Trophoblast cell (in vitro differentiated cells and primary cell): ENCODE measurements at regions not wholly inside any gene's neighbourhood (a gene's known extent, or its start where the extent isn't known, plus 50 kb on each side); places are given as distances from the start of the nearest gene placed in this dataset.

ENCODE experiments used
- DNase-seq, 2 donors: peaks; one replicate each; pipeline ENCODE4 v3.0.0-alpha.2; 2016
- H2AFZ ChIP-seq: 2 replicates; pipeline ENCODE4 v1.6.1; 2013; ENCODE audit warnings: low read length, moderate library complexity, mild to moderate bottlenecking; ENCODE audit not compliant: insufficient read depth, poor library complexity
- H2AK5ac ChIP-seq: 2 replicates; pipeline ENCODE4 v1.6.1; 2013; ENCODE audit warnings: mild to moderate bottlenecking, low read length
- H2BK120ac ChIP-seq: 2 replicates; pipeline ENCODE4 v1.6.1; 2013; ENCODE audit warnings: low read length, mild to moderate bottlenecking, moderate library complexity; ENCODE audit not compliant: insufficient read depth, poor library complexity
- H2BK12ac ChIP-seq: 2 replicates; pipeline ENCODE4 v1.6.1; 2013; ENCODE audit warnings: mild to moderate bottlenecking, low read length, moderate library complexity
- H2BK5ac ChIP-seq: 2 replicates; pipeline ENCODE4 v1.6.1; 2013; ENCODE audit warnings: low read length, low read depth, moderate library complexity, mild to moderate bottlenecking; ENCODE audit not compliant: poor library complexity
- H3K14ac ChIP-seq: 2 replicates; pipeline ENCODE4 v1.6.1; 2013; ENCODE audit warnings: mild to moderate bottlenecking, low read length
- H3K18ac ChIP-seq: 2 replicates; pipeline ENCODE4 v1.6.1; 2013; ENCODE audit warnings: mild to moderate bottlenecking, low read length
- H3K23ac ChIP-seq: 2 replicates; pipeline ENCODE4 v1.6.1; 2013; ENCODE audit warnings: low read length
- H3K27ac ChIP-seq: 2 replicates; pipeline ENCODE4 v1.5.1; 2013; ENCODE audit warnings: low read depth, mild to moderate bottlenecking, inconsistent platforms, low read length, moderate library complexity
- H3K27me3 ChIP-seq: 2 replicates; pipeline ENCODE4 v1.6.1; 2013; ENCODE audit warnings: inconsistent platforms, mild to moderate bottlenecking, low read length, moderate library complexity; ENCODE audit not compliant: insufficient read depth
- H3K36me3 ChIP-seq, 2 experiments: 1 replicate in 1 of 2; 2 replicates in 1 of 2; pipeline ENCODE4 v1.6.1; 2013; ENCODE audit warnings: low read length in 2 of 2, mild to moderate bottlenecking in 2 of 2, moderate library complexity in 1 of 2; ENCODE audit not compliant: insufficient read depth in 2 of 2, control insufficient read depth in 1 of 2
- H3K4ac ChIP-seq: 2 replicates; pipeline ENCODE4 v1.6.1; 2013; ENCODE audit warnings: low read depth, mild to moderate bottlenecking, low read length, moderate library complexity
- H3K4me1 ChIP-seq, 2 experiments: 1 replicate in 1 of 2; 2 replicates in 1 of 2; pipeline ENCODE4 v1.6.1; 2013; ENCODE audit warnings: low read length in 2 of 2, mild to moderate bottlenecking in 2 of 2, moderate library complexity in 1 of 2; ENCODE audit not compliant: insufficient read depth in 2 of 2, control insufficient read depth in 1 of 2
- H3K4me2 ChIP-seq: 2 replicates; pipeline ENCODE4 v1.6.1; 2013; ENCODE audit warnings: inconsistent platforms, mild to moderate bottlenecking, low read length, moderate library complexity
- H3K4me3 ChIP-seq: 2 replicates; pipeline ENCODE4 v1.5.1; 2013; ENCODE audit warnings: mild to moderate bottlenecking, low read depth, low read length, inconsistent platforms
- H3K79me1 ChIP-seq: one replicate; pipeline ENCODE4 v1.6.1; 2013; ENCODE audit warnings: low read length
- H3K79me2 ChIP-seq: 2 replicates; pipeline ENCODE4 v1.6.1; 2013; ENCODE audit warnings: low read length, mild to moderate bottlenecking; ENCODE audit not compliant: control insufficient read depth, insufficient read depth, poor library complexity
- H3K9ac ChIP-seq: 2 replicates; pipeline ENCODE4 v1.6.1; 2013; ENCODE audit warnings: mild to moderate bottlenecking, low read length
- H3K9me3 ChIP-seq: 2 replicates; pipeline ENCODE4 v1.6.1; 2013; ENCODE audit warnings: low read depth, mild to moderate bottlenecking, control low read depth, inconsistent platforms, low read length; ENCODE audit not compliant: insufficient read depth
- H4K12ac ChIP-seq: 2 replicates; pipeline ENCODE4 v1.6.1; 2013; ENCODE audit warnings: low read depth, mild to moderate bottlenecking, low read length, moderate library complexity
- H4K8ac ChIP-seq: 2 replicates; pipeline ENCODE4 v1.6.1; 2013; ENCODE audit warnings: low read depth, mild to moderate bottlenecking, low read length, moderate library complexity
- H4K91ac ChIP-seq: one replicate; pipeline ENCODE4 v1.6.1; 2013; ENCODE audit warnings: low read depth, mild to moderate bottlenecking, low read length, moderate library complexity
- WGBS: extraction: QIAGEN DNeasy Blood & Tissue Kit; methylation state at CpG from one replicate; pipeline ENCODE4 v1.1.7; 2013; ENCODE audit warnings: missing lambda C conversion rate; ENCODE audit not compliant: insufficient read length, insufficient coverage; ENCODE audit errors: extremely low coverage; 5-methylcytosine and 5-hydroxymethylcytosine counted together

DNA sequence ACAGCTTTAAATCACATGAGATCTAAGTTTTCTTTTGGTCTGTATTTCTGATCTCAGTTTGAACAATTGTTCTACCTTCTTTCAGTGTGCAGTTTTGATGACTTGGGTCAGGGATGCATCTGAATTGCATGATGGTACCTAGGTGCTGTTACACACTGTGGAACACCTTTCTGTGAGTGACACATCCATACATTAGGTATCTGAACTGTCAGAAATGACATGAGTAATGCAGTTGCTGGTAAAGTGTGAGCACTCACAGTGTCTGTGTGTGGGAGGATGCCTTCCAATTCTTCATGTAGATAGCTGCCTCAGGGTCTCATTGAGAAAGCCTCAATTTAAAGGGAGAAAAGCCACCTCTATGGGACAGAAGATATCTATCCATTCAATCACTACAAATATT, 411.9 kb downstream of the PPARGC1A start:
- Histone ChIP-seq H3K4me2 (no peak overlapping the region), H3K27me3 (no peaks in the 10 kb centered on the region), H3K4ac (no peak overlapping the region), H3K4me1 (peaks cover 0 to 7% of the 10 kb centered on the region in 2 experiments), H3K14ac (no peak overlapping the region), H3K4me3 (no peak overlapping the region), H3K79me2 (no peaks in the 10 kb centered on the region), H3K9ac (no peak overlapping the region), H3K36me3 (no peaks in the 10 kb centered on the region), H4K8ac (no peak overlapping the region), H2AK5ac (no peak overlapping the region), H2BK120ac (no peak overlapping the region), H2BK5ac (no peak overlapping the region), H3K27ac (no peak overlapping the region), H3K9me3 (no peaks in the 10 kb centered on the region), H4K91ac (no peak overlapping the region), H3K18ac (no peak overlapping the region), H2AFZ (no peak overlapping the region), H4K12ac (no peak overlapping the region), H3K23ac (peak overlapping the region; percentile 95), H2BK12ac (no peak overlapping the region), H3K79me1 (no peaks in the 10 kb centered on the region)
- DNase-seq: peak in 1 of 2 donors; percentile 35

DNA sequence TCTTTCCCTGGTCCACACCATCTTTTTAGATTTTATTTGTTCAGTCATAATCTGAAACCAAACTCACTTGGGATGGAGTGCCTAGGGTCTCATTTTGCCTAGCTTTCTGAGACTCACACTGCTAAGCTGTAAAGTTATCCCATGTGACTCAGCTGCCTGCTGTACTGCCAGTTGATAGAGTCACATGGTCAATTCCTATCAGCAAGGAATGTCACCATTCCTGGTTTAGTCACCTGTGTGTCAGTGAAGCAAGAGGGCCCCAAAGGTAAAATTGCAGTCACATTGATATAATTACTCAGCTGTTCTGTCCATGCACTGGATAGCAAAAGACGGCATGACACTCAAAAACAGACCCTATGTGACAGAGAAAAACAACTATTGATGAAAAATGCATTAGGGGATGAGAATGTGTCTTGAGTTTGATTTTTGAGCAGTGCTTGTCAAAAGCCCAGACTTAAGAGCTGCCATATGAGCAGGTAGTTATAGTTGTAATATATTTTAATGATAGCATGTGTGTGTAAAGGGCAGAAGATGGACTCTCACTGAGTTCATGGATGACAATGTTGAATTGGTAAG, 413.2 kb downstream of the PPARGC1A start:
- H3K36me3 ChIP-seq: no peaks in the 10 kb centered on the region
- DNase-seq: peak; percentile 44 to 79
- no peak overlapping the region for H2BK120ac ChIP-seq
- H4K8ac ChIP-seq: no peak overlapping the region
- H3K79me1 ChIP-seq: no peaks in the 10 kb centered on the region
- no peak overlapping the region for H3K23ac ChIP-seq
- no peak overlapping the region for H4K91ac ChIP-seq
- no peak overlapping the region for H2BK12ac ChIP-seq
- H3K4me2 ChIP-seq: no peak overlapping the region
- H3K79me2 ChIP-seq: no peaks in the 10 kb centered on the region
- no peak overlapping the region for H4K12ac ChIP-seq
- no peak overlapping the region for H3K4ac ChIP-seq
- peaks cover 0 to 7% of the 10 kb centered on the region in 2 experiments for H3K4me1 ChIP-seq
- H2AFZ ChIP-seq: no peak overlapping the region
- H3K9me3 ChIP-seq: no peaks in the 10 kb centered on the region
- H3K9ac ChIP-seq: no peak overlapping the region
- H2AK5ac ChIP-seq: no peak overlapping the region
- no peak overlapping the region for H2BK5ac ChIP-seq
- no peak overlapping the region for H3K27ac ChIP-seq
- no peaks in the 10 kb centered on the region for H3K27me3 ChIP-seq
- WGBS: no CpG with 5 or more reads among the region's 1 CpG
- H3K4me3 ChIP-seq: no peak overlapping the region
- no peak overlapping the region for H3K18ac ChIP-seq
- H3K14ac ChIP-seq: no peak overlapping the region

GRCh38 chr4:23463071-23463470, 426.8 kb downstream of the PPARGC1A start:
- no peaks in the 10 kb centered on the region for H3K4me1 ChIP-seq
- H3K4ac ChIP-seq: no peak overlapping the region
- H2BK120ac ChIP-seq: no peak overlapping the region
- no peak for DNase-seq
- no peak overlapping the region for H4K91ac ChIP-seq
- H4K8ac ChIP-seq: no peak overlapping the region
- no peak overlapping the region for H3K23ac ChIP-seq
- H2AFZ ChIP-seq: no peak overlapping the region
- H4K12ac ChIP-seq: no peak overlapping the region
- H3K27me3 ChIP-seq: no peaks in the 10 kb centered on the region
- H3K4me3 ChIP-seq: no peak overlapping the region
- H2AK5ac ChIP-seq: no peak overlapping the region
- H3K9me3 ChIP-seq: no peaks in the 10 kb centered on the region
- H3K14ac ChIP-seq: no peak overlapping the region
- no peaks in the 10 kb centered on the region for H3K36me3 ChIP-seq
- no peak overlapping the region for H3K9ac ChIP-seq
- no peak overlapping the region for H2BK12ac ChIP-seq
- no peak overlapping the region for H2BK5ac ChIP-seq
- H3K79me2 ChIP-seq: no peaks in the 10 kb centered on the region
- no peak overlapping the region for H3K27ac ChIP-seq
- no peak overlapping the region for H3K18ac ChIP-seq
- H3K4me2 ChIP-seq: no peak overlapping the region
- no peaks in the 10 kb centered on the region for H3K79me1 ChIP-seq

DNA sequence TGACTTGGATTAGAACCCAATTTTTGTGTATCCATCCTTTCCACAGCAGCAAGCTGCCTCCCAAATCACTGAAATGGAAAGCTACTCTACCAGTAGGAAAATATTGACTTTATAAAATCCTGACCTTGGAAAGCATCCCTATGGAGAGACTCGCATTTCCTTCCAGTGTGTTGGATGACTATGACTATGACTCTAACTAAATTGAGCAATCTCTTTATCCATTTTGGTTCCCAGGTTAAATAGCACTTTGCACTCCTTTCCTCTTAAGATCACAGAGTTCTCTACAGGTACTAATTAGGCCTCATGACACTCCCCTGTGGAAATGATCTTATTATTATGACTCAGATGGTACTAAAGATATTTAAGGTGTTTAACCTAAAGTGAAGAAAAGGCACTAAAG, 431.8 kb downstream of the PPARGC1A start:
- H2AK5ac ChIP-seq: no peak overlapping the region
- no peaks in the 10 kb centered on the region for H3K79me2 ChIP-seq
- H2BK5ac ChIP-seq: no peak overlapping the region
- no peak overlapping the region for H4K8ac ChIP-seq
- H3K9ac ChIP-seq: no peak overlapping the region
- no peak overlapping the region for H3K4ac ChIP-seq
- H4K91ac ChIP-seq: no peak overlapping the region
- no peak overlapping the region for H3K23ac ChIP-seq
- DNase-seq: no peak
- no CpG with 5 or more reads among the region's 1 CpG for WGBS
- H3K4me1 ChIP-seq: no peaks in the 10 kb centered on the region
- no peak overlapping the region for H2BK120ac ChIP-seq
- no peak overlapping the region for H3K4me3 ChIP-seq
- H2AFZ ChIP-seq: no peak overlapping the region
- no peaks in the 10 kb centered on the region for H3K36me3 ChIP-seq
- no peak overlapping the region for H3K14ac ChIP-seq
- H3K18ac ChIP-seq: no peak overlapping the region
- no peak overlapping the region for H3K4me2 ChIP-seq
- H3K9me3 ChIP-seq: no peaks in the 10 kb centered on the region
- H2BK12ac ChIP-seq: no peak overlapping the region
- H3K27ac ChIP-seq: no peak overlapping the region
- no peaks in the 10 kb centered on the region for H3K27me3 ChIP-seq
- no peaks in the 10 kb centered on the region for H3K79me1 ChIP-seq
- no peak overlapping the region for H4K12ac ChIP-seq
